NCI-H345 treated with DMSO at 0.1 percent for 48 hours (cell line): ENCODE measurements at regions not wholly inside any gene's neighbourhood (a gene's known extent, or its start where the extent isn't known, plus 50 kb on each side); places are given as distances from the start of the nearest gene placed in this dataset.

Experiments
- DNase-seq: peaks from one replicate; lab custom pipeline; 2025; ENCODE audit not compliant: unreplicated experiment; lab: John Stamatoyannopoulos, UW

DNA sequence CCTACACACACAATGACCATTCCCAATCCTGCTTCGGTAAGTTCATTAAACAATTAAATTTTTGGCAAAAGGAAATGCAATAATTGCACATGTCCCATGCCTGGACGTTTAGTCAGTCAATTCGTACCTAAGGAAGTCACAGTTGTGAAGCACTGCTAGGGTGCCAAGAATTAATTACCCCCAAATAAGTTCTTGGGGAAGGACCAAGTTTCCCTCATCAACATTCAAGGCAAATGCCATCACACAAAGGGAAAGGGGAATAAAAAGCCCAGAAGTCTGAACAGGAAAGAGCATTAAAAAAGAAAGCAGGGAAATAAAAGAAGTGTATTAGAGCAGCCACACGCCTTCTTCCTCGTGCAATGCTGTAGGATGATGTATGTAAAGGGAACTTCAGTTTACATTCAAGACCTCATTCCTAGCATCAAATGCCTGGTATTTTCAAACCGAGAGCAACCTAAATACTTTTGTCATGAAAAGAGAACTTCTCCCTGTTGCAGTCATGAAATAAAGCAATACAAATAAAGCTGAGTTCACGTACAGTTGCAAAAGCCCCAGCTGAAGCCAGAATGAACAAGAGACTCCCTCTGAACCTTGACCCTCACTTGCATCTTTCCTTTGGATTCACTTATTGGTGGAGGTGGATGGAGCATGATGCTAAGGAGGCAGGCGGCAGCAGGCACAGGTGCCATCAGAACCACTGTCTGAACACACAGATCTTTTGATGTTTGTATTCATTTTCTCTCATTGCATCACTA, 124.0 kb upstream of the PPARGC1A start:
- no peak for DNase-seq

GRCh38 chr4:24010994-24011393, 121.1 kb upstream of the PPARGC1A start:
- DNase-seq = no peak

GRCh38 chr4:24010573-24010972, 120.7 kb upstream of the PPARGC1A start:
- DNase-seq = no peak

- no peak for DNase-seq
These were observed 118.0 kb upstream of the PPARGC1A start for GRCh38 chr4:24007860-24008261.

DNA sequence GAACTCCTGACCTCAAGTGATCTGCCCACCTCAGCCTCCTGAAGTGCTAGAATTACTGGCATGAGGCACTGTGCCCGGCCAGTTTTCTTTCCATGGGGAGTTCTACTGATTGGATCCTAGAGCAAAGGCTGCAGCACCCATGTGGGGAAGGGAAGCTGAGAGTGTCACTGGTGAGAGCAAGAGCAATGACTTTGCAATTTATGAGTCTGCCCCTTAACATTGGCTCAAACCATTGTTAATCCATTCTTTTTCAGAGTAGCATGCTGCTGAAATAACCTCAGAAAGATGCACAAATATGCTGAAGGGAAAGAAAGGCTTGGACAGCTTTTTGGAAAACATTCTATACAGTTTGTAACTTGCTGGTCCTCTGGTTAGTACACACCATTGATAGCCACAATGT, 116.4 kb upstream of the PPARGC1A start:
- no peak for DNase-seq

DNA sequence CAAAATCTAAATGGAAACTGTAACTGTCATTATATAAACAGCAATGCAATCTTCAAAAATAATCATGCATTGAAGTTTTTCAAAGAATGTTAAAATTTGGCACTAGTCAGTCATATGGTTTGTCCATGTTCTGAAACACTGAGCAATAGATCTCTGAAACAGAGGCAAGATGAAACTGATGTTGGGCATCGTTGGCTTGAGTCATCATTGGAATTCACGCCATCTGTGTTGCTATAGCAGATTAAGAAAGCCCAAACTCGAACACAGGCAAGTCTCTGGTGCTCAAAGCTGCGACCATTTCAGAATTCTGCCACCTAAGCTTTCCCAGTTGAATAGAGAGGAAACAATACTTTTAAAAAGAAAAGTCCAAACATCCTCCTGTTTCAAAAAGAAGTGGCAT, 114.1 kb upstream of the PPARGC1A start:
- no peak for DNase-seq

- DNase-seq = no peak
These were observed 113.6 kb upstream of the PPARGC1A start for GRCh38 chr4:24003496-24003895.

- DNase-seq = no peak
These were observed 112.6 kb upstream of the PPARGC1A start for GRCh38 chr4:24002330-24002966.

GRCh38 chr4:24001486-24002329, 111.9 kb upstream of the PPARGC1A start:
- DNase-seq = no peak

DNA sequence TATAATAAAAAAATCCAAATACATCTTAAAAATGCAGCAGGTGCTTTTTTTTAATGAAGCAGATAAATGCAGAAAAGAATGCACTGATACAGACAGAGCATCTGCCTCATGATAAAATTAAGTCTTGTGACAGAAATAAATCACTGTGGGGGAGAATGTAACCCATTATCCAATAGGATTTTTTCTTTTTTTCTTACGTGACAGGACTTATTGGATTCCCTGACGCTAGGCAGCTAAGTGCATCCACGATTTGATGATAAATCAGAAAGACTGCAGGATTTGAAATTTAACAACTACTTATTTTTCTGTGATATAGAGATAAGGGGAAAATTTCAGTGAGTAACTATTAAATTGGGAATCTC, 110.6 kb upstream of the PPARGC1A start:
- no peak for DNase-seq

GRCh38 chr4:23999714-24000469, 110.0 kb upstream of the PPARGC1A start:
- no peak for DNase-seq

- DNase-seq = no peak
These were observed 103.5 kb upstream of the PPARGC1A start for GRCh38 chr4:23993373-23993772.

DNA sequence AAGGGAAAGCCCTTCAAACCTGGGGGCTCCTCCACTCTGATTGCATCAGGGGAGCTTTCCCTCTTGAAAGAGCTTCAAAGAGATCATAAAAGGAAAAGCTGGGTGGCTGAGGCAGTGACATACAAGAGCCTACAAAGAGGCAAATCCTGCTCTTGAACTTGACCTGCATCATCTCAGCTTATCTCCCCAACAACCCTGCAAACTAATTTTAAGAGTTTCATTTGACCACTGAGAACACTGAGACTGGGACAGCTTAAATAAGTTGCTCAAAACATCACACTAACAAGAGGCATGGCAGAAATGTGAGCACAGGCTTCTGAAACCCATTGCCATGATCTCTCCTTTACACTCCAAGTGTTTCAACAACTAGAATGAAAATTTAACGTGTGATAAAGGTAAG, 101.6 kb upstream of the PPARGC1A start:
- DNase-seq = no peak

- DNase-seq = no peak
These were observed 96.4 kb upstream of the PPARGC1A start for GRCh38 chr4:23986270-23986669.

GRCh38 chr4:23981328-23981727, 91.5 kb upstream of the PPARGC1A start:
- DNase-seq = no peak

- no peak for DNase-seq
These were observed 89.7 kb upstream of the PPARGC1A start for GRCh38 chr4:23979534-23979933.

DNA sequence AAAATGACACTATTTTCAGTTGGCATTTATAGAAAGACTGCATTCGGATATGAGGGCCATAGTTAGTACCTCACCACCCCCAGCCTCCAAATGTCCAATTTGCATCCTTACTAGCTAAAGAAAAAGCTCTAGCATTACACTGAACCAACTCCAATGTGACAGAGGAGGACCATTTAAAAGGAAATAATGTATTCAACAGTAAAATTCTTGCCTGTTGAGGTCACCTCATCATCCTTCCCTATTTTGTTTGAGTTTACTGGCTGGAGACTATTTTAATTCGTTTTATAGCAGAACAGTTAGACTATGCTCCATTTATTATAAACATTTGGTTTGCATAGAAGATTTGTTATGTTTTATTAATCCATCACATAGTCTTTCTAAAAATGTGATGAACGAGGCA, 88.2 kb upstream of the PPARGC1A start:
- DNase-seq = no peak

GRCh38 chr4:23976423-23976822, 86.6 kb upstream of the PPARGC1A start:
- DNase-seq = no peak

DNA sequence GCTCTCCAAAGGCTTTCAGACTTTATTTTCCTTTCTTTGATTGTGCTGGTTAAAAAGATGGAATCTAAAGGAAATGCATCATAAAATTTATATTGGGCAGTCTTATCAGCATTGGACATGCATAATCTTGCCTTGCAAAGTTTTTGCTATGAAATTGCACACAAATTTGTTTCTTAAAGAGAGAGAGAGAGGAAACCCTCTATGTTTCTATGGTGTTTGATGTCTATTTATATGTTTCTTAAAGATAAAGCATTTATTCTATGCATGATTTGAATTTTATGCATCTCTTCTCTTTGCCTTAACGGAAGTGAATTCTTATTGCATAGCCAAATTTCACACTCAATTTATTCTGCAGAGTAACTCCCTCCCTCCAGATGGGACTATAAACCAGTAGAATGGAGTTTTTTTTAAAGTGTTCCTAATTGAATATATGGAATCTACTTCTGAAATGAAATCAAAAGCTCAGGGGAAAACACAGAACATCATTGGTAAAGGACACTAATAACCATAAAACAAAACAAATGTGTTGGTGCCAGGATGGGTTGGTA, 83.5 kb upstream of the PPARGC1A start:
- no peak for DNase-seq

GRCh38 chr4:23972805-23973204, 83.0 kb upstream of the PPARGC1A start:
- no peak for DNase-seq

DNA sequence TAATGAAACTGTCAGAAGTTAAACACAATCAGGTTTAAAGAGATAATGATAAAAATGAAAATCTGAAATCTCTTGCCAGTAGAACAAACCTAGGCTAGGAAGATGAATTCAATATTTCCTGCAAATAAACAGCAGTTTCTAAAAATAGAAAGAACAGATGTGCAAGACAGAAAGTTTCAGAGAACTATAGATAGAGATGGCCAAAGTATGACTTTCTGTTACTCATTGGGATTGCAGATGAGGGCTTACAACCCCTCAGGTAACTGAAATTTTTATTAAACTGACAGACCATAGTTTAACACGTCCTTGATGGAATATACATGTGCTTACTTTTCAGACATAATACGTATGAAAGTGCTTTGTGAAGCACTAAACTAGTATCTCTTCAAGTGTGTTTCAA, 82.3 kb upstream of the PPARGC1A start:
- no peak for DNase-seq
